HCT116 (cell line): ENCODE measurements at regions not wholly inside any gene's neighbourhood (a gene's known extent, or its start where the extent isn't known, plus 50 kb on each side); places are given as distances from the start of the nearest gene placed in this dataset.

ENCODE experiments used
- ATAC-seq: fragments of 200-7000 bp; cut with Tn5 transposase; 2 replicates; pipeline ENCODE4 v1.9.1; 2020; ENCODE audit warnings: mild to moderate bottlenecking, moderate library complexity
- BruUV-seq: library from RNA; stranded (reverse); fragments of 400-500 nt; replicated peaks from 2 replicates; lab custom pipeline; 2021; lab: Mats Ljungman, UMichigan
- CTCF ChIA-PET: fragments of 300-600 bp; sonication (Branson Sonifier 250); formaldehyde crosslinking; loops from one replicate; lab custom pipeline; 2021; ENCODE audit warnings: antibody characterized with exemption; lab: Charles Lee
- POLR2A ChIA-PET: fragments of 300-600, 350-600 bp; sonication (Branson Sonifier 250); formaldehyde crosslinking; loops from one replicate; lab custom pipeline; 2021; ENCODE audit warnings: antibody characterized with exemption; lab: Charles Lee
- RAD21 ChIA-PET, 2 experiments: fragments of 300-600 bp; sonication (Branson Sonifier 250); formaldehyde crosslinking; loops; one replicate each; lab custom pipeline; 2023; ENCODE audit warnings: low total read pairs in 2 of 2; ENCODE audit not compliant: uncharacterized antibody in 2 of 2, unreplicated experiment in 2 of 2, low non-redundant PET in 1 of 2; lab: Charles Lee
- DNase-seq: peaks from one replicate; pipeline ENCODE4 v3.0.0-alpha.2; 2010; ENCODE audit warnings: low read depth, low spot score
- H2AFZ ChIP-seq: fragments of 200-600 bp; shearing (Covaris generic), sonication (generic); 2 replicates; pipeline ENCODE4 v1.6.1; 2017; ENCODE audit warnings: low read depth, mixed run types, mixed read lengths, antibody characterized with exemption, low read length; ENCODE audit not compliant: poor library complexity, severe bottlenecking
- H3K27ac ChIP-seq: 2 replicates; pipeline ENCODE4 v1.5.1; 2012; ENCODE audit warnings: low read depth, low read length
- H3K27me3 ChIP-seq: fragments of 200-600 bp; sonication (generic); 2 replicates; pipeline ENCODE4 v1.6.1; 2016; ENCODE audit warnings: mixed run types, low read length, mixed read lengths; ENCODE audit not compliant: insufficient read depth
- H3K36me3 ChIP-seq, 2 experiments: fragments of 200-500 bp in 1 of 2; fragments of 200-600 bp in 1 of 2; sonication (Bioruptor generic) in 1 of 2; sonication (generic) in 1 of 2; 2 replicates each; pipeline versions ENCODE4 v1.5.1 to v1.6.1; 2014 to 2016; ENCODE audit warnings: low read length in 2 of 2, inconsistent platforms in 1 of 2, mixed read lengths in 1 of 2, mixed run types in 1 of 2; ENCODE audit not compliant: insufficient read depth in 2 of 2, control insufficient read depth in 1 of 2
- H3K4me1 ChIP-seq, 2 experiments: fragments of 200-600 bp in 1 of 2; sonication (generic) in 1 of 2; 2 replicates each; pipeline versions ENCODE4 v1.5.1 to v1.6.1; 2012 to 2017; ENCODE audit warnings: low read length in 2 of 2, inconsistent platforms in 1 of 2, mild to moderate bottlenecking in 1 of 2, mixed read lengths in 1 of 2, mixed run types in 1 of 2, moderate library complexity in 1 of 2; ENCODE audit not compliant: insufficient read depth in 2 of 2, control insufficient read depth in 1 of 2
- H3K4me2 ChIP-seq: fragments of 200-600 bp; sonication (generic); 2 replicates; pipeline ENCODE4 v1.6.1; 2017; ENCODE audit warnings: mixed run types, low read length, mixed read lengths
- H3K4me3 ChIP-seq, 2 experiments: fragments of 200-600 bp in 1 of 2; sonication (generic) in 1 of 2; replicated peaks in 1 of 2; 2 replicates each; pipeline ENCODE4 v1.5.1; 2011 to 2016; ENCODE audit warnings: low read length in 2 of 2, control low read depth in 1 of 2, low read depth in 1 of 2, mild to moderate bottlenecking in 1 of 2, mixed read lengths in 1 of 2, mixed run types in 1 of 2
- H3K79me2 ChIP-seq: fragments of 200-600 bp; sonication (generic); 2 replicates; pipeline ENCODE4 v1.6.1; 2017; ENCODE audit warnings: mild to moderate bottlenecking, mixed run types, low read length, moderate library complexity, mixed read lengths; ENCODE audit not compliant: insufficient read depth
- H3K9ac ChIP-seq: fragments of 200-600 bp; sonication (generic); 2 replicates; pipeline ENCODE4 v1.6.1; 2016; ENCODE audit warnings: low read length, mixed read lengths
- H3K9me2 ChIP-seq: fragments of 200-600 bp; sonication (generic), shearing (Covaris generic); 2 replicates; pipeline ENCODE4 v1.6.1; 2017; ENCODE audit warnings: mixed run types, mild to moderate bottlenecking, moderate library complexity; ENCODE audit not compliant: insufficient read depth
- H3K9me3 ChIP-seq, 2 experiments: fragments of 200-500 bp in 1 of 2; fragments of 200-600 bp in 1 of 2; sonication (Bioruptor generic) in 1 of 2; sonication (generic) in 1 of 2; 2 replicates each; pipeline ENCODE4 v1.6.1; 2014 to 2017; ENCODE audit warnings: low read length in 2 of 2, mixed read lengths in 2 of 2, inconsistent platforms in 1 of 2, low read depth in 1 of 2, mild to moderate bottlenecking in 1 of 2, mixed run types in 1 of 2, moderate library complexity in 1 of 2; ENCODE audit not compliant: control insufficient read depth in 1 of 2, insufficient read depth in 1 of 2
- H4K20me1 ChIP-seq: fragments of 200-600 bp; sonication (generic), shearing (Covaris generic); 2 replicates; pipeline ENCODE4 v1.6.1; 2017; ENCODE audit warnings: mixed run types, mild to moderate bottlenecking, moderate library complexity; ENCODE audit not compliant: insufficient read depth
- CBX3 ChIP-seq: IDR thresholded peaks from 2 replicates; pipeline ENCODE4 v1.6.1; 2012; ENCODE audit warnings: low read depth
- CEBPB ChIP-seq: IDR thresholded peaks from 2 replicates; pipeline ENCODE4 v1.6.1; 2012; ENCODE audit warnings: low read depth
- ELF1 ChIP-seq: IDR thresholded peaks from 2 replicates; pipeline ENCODE4 v1.6.1; 2012; ENCODE audit warnings: low read depth, borderline replicate concordance
- MAX ChIP-seq: IDR thresholded peaks from 2 replicates; pipeline ENCODE4 v1.6.1; 2012
- POLR2A ChIP-seq: IDR thresholded peaks from 2 replicates; pipeline ENCODE4 v1.7.0; 2011; ENCODE audit warnings: borderline replicate concordance; ENCODE audit not compliant: insufficient read depth, insufficient read length; ENCODE audit errors: extremely low read depth
- SP1 ChIP-seq: IDR thresholded peaks from 2 replicates; pipeline ENCODE4 v1.6.1; 2012; ENCODE audit warnings: low read depth
- SRF ChIP-seq: IDR thresholded peaks from 2 replicates; pipeline ENCODE4 v1.6.1; 2012; ENCODE audit warnings: low read depth
- ZBTB33 ChIP-seq: IDR thresholded peaks from 2 replicates; pipeline ENCODE4 v1.6.1; 2011; ENCODE audit warnings: mild to moderate bottlenecking, low read length, moderate library complexity; ENCODE audit not compliant: insufficient replicate concordance; ENCODE audit errors: extremely low read depth
- intact Hi-C: fragments of 100-400 bp; cut with micrococcal nuclease; formaldehyde crosslinking; loops from 2 replicates; pipeline ENCODE4 v1.10.0; 2022

GRCh38 chr15:69787791-69788190 lies 309.9 kb downstream of the TLE3 start:
- no peak overlapping the region for H3K27ac ChIP-seq
- H3K9ac ChIP-seq, result no peak overlapping the region
- H3K4me2 ChIP-seq, result no peak overlapping the region
- no peaks in the 10 kb centered on the region for H3K79me2 ChIP-seq
- no peaks in the 10 kb centered on the region for H3K27me3 ChIP-seq
- no peak for ATAC-seq
- RAD21 ChIA-PET, result no interaction called here
- TF ChIP-seq ELF1, result no peak
- TF ChIP-seq ZBTB33, result no peak
- TF ChIP-seq CBX3, result no peak
- TF ChIP-seq MAX, result no peak
- no peak for TF ChIP-seq SP1
- TF ChIP-seq POLR2A, result no peak
- no peaks in the 10 kb centered on the region for H3K9me3 ChIP-seq
- CTCF ChIA-PET, result no interaction called here
- no peak for DNase-seq
- no peaks in the 10 kb centered on the region for H3K36me3 ChIP-seq
- H3K9me2 ChIP-seq, result no peaks in the 10 kb centered on the region
- no peak overlapping the region for H2AFZ ChIP-seq
- POLR2A ChIA-PET, result no interaction called here
- no TSS peak for BruUV-seq
- intact Hi-C loops, result no loop called here
- no peak overlapping the region for H3K4me3 ChIP-seq
- no peaks in the 10 kb centered on the region for H4K20me1 ChIP-seq
- peaks cover 0 to 11% of the 10 kb centered on the region in 2 experiments; a peak in 2 of 4 replicates for H3K4me1 ChIP-seq

- ChIA-PET CTCF (no interaction called here), RAD21 (no interaction called here)
- no peaks in the 10 kb centered on the region for H3K9me2 ChIP-seq
- DNase-seq, result no peak
- H3K4me2 ChIP-seq, result no peak overlapping the region
- H3K27me3 ChIP-seq, result no peaks in the 10 kb centered on the region
- no TSS peak for BruUV-seq
- no peak for TF ChIP-seq ZBTB33
- TF ChIP-seq SRF, result no peak
- no peak for TF ChIP-seq CEBPB
- TF ChIP-seq, all 23 proteins: peak for 0
- intact Hi-C loops, result no loop called here
- Histone ChIP-seq H3K27ac (no peak overlapping the region), H3K79me2 (no peaks in the 10 kb centered on the region), H3K4me1 (peaks cover 11 to 17% of the 10 kb centered on the region in 2 experiments), H3K9ac (no peak overlapping the region), H3K4me3 (no peak overlapping the region), H2AFZ (no peak overlapping the region), H3K9me3 (no peaks in the 10 kb centered on the region), H3K36me3 (no peaks in the 10 kb centered on the region), H4K20me1 (no peaks in the 10 kb centered on the region)
- POLR2A ChIA-PET, result no interaction called here
- ATAC-seq, result no peak
These were observed 307.9 kb downstream of the TLE3 start for GRCh38 chr15:69789648-69790393.
